ENCODE measurements at regions not wholly inside any gene's neighbourhood (a gene's known extent, or its start where the extent isn't known, plus 50 kb on each side); places are given as distances from the start of the nearest gene placed in this dataset.

DNA sequence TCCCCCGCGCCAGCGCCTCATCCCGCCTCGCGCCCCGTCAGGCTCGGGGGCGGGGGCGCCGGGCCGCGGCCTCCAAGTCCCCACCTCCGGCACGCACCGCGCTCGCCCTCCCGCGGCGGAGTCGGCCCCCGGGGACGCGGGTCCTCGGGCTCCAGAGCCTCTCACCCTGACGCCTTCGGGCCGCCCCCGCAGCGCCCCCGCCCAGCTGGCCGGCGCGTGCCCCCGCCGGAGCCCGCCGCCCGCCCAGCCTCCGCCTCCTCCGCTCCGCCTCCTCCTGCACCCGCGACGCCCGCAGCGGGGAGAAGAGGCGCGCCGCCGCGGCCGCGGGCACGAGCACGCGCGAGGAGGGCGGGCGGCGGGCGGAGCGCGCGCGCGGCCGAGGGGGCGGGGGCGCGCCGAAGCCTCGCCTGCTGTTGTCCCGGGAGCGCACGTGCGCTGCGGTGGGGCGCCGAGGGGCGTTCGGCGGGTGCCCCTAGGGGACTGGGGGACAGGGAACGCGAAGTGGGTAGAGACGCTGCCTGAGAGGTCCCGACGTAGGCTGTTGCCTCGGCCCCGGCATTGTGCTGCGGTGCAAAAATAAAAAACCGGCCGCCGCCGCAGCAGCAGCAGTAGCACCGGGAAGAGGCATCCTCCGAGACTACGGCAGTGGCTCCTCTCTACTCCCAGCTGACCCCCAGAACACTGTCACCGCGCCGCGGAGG, 87.4 kb upstream of the ARHGAP32 start (continued):
- TF ChIP-seq, protein P1, sequence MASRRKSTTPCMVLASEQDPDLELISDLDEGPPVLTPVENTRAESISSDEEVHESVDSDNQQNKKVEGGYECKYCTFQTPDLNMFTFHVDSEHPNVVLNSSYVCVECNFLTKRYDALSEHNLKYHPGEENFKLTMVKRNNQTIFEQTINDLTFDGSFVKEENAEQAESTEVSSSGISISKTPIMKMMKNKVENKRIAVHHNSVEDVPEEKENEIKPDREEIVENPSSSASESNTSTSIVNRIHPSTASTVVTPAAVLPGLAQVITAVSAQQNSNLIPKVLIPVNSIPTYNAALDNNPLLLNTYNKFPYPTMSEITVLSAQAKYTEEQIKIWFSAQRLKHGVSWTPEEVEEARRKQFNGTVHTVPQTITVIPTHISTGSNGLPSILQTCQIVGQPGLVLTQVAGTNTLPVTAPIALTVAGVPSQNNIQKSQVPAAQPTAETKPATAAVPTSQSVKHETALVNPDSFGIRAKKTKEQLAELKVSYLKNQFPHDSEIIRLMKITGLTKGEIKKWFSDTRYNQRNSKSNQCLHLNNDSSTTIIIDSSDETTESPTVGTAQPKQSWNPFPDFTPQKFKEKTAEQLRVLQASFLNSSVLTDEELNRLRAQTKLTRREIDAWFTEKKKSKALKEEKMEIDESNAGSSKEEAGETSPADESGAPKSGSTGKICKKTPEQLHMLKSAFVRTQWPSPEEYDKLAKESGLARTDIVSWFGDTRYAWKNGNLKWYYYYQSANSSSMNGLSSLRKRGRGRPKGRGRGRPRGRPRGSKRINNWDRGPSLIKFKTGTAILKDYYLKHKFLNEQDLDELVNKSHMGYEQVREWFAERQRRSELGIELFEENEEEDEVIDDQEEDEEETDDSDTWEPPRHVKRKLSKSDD (CRISPR knock-in tag; IDR thresholded peaks at IDR 0.05; ENCODE audit: low read depth) = no peak
- TF ChIP-seq HNRNPL (IDR thresholded peaks at IDR 0.05; ENCODE audit: low read depth, low read length) (no peak), ZBTB8A (CRISPR knock-in tag; IDR thresholded peaks at IDR 0.05; ENCODE audit: borderline replicate concordance, low read depth) (no peak), MIER3 (CRISPR knock-in tag; IDR thresholded peaks at IDR 0.05; ENCODE audit: borderline replicate concordance) (no peak), ZNF841 (CRISPR knock-in tag; IDR thresholded peaks at IDR 0.05; ENCODE audit: borderline replicate concordance) (no peak), ZFAT (CRISPR knock-in tag; conservative IDR thresholded peaks at IDR 0.05) (no peak), DR1 (CRISPR knock-in tag; IDR thresholded peaks at IDR 0.05) (no peak), ZNF768 (CRISPR knock-in tag; IDR thresholded peaks at IDR 0.05) (no peak; the same call in 1 of the 2 replicates), SATB2 (CRISPR knock-in tag; IDR thresholded peaks at IDR 0.05) (no peak), ZNF615 (CRISPR knock-in tag; IDR thresholded peaks at IDR 0.05; ENCODE audit: borderline replicate concordance) (no peak), YEATS4 (CRISPR knock-in tag; IDR thresholded peaks at IDR 0.05; ENCODE audit: borderline replicate concordance) (peak; percentile 63; the same call in 1 of the 2 replicates), ZNF878 (CRISPR knock-in tag; IDR thresholded peaks at IDR 0.05) (peak; percentile 43; the same call in 1 of the 2 replicates), ZFP36 (IDR thresholded peaks at IDR 0.05; ENCODE audit: borderline replicate concordance, low read depth, low read length, partially characterized antibody) (no peak), ZNF530 (CRISPR knock-in tag; IDR thresholded peaks at IDR 0.05; ENCODE audit: low read depth) (no peak)
- TF ChIP-seq, protein P2, sequence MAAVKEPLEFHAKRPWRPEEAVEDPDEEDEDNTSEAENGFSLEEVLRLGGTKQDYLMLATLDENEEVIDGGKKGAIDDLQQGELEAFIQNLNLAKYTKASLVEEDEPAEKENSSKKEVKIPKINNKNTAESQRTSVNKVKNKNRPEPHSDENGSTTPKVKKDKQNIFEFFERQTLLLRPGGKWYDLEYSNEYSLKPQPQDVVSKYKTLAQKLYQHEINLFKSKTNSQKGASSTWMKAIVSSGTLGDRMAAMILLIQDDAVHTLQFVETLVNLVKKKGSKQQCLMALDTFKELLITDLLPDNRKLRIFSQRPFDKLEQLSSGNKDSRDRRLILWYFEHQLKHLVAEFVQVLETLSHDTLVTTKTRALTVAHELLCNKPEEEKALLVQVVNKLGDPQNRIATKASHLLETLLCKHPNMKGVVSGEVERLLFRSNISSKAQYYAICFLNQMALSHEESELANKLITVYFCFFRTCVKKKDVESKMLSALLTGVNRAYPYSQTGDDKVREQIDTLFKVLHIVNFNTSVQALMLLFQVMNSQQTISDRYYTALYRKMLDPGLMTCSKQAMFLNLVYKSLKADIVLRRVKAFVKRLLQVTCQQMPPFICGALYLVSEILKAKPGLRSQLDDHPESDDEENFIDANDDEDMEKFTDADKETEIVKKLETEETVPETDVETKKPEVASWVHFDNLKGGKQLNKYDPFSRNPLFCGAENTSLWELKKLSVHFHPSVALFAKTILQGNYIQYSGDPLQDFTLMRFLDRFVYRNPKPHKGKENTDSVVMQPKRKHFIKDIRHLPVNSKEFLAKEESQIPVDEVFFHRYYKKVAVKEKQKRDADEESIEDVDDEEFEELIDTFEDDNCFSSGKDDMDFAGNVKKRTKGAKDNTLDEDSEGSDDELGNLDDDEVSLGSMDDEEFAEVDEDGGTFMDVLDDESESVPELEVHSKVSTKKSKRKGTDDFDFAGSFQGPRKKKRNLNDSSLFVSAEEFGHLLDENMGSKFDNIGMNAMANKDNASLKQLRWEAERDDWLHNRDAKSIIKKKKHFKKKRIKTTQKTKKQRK (IDR thresholded peaks at IDR 0.05; ENCODE audit: low read length) = no peak
- TF ChIP-seq, protein P3, sequence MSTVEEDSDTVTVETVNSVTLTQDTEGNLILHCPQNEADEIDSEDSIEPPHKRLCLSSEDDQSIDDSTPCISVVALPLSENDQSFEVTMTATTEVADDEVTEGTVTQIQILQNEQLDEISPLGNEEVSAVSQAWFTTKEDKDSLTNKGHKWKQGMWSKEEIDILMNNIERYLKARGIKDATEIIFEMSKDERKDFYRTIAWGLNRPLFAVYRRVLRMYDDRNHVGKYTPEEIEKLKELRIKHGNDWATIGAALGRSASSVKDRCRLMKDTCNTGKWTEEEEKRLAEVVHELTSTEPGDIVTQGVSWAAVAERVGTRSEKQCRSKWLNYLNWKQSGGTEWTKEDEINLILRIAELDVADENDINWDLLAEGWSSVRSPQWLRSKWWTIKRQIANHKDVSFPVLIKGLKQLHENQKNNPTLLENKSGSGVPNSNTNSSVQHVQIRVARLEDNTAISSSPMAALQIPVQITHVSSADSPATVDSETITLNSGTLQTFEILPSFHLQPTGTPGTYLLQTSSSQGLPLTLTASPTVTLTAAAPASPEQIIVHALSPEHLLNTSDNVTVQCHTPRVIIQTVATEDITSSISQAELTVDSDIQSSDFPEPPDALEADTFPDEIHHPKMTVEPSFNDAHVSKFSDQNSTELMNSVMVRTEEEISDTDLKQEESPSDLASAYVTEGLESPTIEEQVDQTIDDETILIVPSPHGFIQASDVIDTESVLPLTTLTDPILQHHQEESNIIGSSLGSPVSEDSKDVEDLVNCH (CRISPR knock-in tag; IDR thresholded peaks at IDR 0.05) = no peak
- TF ChIP-seq, protein P4, sequence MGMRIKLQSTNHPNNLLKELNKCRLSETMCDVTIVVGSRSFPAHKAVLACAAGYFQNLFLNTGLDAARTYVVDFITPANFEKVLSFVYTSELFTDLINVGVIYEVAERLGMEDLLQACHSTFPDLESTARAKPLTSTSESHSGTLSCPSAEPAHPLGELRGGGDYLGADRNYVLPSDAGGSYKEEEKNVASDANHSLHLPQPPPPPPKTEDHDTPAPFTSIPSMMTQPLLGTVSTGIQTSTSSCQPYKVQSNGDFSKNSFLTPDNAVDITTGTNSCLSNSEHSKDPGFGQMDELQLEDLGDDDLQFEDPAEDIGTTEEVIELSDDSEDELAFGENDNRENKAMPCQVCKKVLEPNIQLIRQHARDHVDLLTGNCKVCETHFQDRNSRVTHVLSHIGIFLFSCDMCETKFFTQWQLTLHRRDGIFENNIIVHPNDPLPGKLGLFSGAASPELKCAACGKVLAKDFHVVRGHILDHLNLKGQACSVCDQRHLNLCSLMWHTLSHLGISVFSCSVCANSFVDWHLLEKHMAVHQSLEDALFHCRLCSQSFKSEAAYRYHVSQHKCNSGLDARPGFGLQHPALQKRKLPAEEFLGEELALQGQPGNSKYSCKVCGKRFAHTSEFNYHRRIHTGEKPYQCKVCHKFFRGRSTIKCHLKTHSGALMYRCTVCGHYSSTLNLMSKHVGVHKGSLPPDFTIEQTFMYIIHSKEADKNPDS (CRISPR knock-in tag; IDR thresholded peaks at IDR 0.05) = no peak

Data from HepG2 (cell line).